ENCODE measurements at regions not wholly inside any gene's neighbourhood (a gene's known extent, or its start where the extent isn't known, plus 50 kb on each side); places are given as distances from the start of the nearest gene placed in this dataset.

DNA sequence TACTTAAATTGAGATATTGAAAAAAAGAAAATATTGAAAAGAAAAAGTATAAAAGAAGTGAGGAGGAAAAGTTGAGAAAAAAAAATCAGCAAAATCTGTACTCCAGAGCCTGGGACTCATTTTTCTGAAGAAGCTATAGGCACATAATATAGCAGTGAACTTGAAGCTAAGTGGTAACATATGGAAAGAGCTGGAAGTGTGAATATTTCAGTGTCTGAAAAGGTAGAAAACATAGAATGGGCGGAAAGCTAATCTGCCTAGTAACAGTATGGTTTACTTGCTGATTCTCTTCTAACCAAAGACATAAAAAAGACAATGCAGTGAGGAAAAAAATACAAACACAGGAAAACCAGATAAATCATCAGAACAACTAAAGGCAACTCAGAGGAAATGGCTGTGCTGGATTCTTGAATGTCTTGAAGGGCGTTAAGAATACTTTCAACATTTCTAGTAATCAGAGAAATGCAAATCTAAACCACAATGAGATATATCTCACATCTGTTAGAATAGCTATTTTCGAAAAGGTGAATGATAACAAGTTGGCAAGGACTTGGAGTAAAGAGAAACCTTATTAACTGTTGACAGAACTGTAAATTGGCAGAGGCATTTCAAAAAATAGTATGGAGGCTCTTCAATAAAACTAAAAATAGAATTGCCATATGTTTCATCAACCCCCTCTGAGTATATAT, 784.6 kb downstream of the LRFN5 start:
- H3K56ac ChIP-seq (ENCODE audit: extremely low read depth, insufficient read depth, low read length): no peak overlapping the region
- BruUV-seq (replicated peaks): no TSS peak

More for the DNA sequence above, 784.6 kb downstream of the LRFN5 start:
- Histone ChIP-seq H3K4ac (ENCODE audit: low read depth, low read length) (no peak overlapping the region), H3K4me1 (ENCODE audit: control insufficient read depth, insufficient read depth, low read length) (no peaks in the 10 kb centered on the region), H2BK15ac (ENCODE audit: low read depth, low read length) (no peak overlapping the region), H3K4me2 (ENCODE audit: low read depth, low read length) (no peak overlapping the region), H3K14ac (replicated peaks; ENCODE audit: low read depth, low read length) (no peak overlapping the region), H3K18ac (ENCODE audit: low read depth, low read length) (no peak overlapping the region), H3K27ac (ENCODE audit: insufficient read depth, low read length) (no peak overlapping the region), H4K91ac (ENCODE audit: insufficient read depth, low read depth, low read length) (no peak overlapping the region), H3K23ac (ENCODE audit: low read depth, low read length) (no peak overlapping the region), H3K9ac (ENCODE audit: low read depth, low read length) (no peak overlapping the region), H4K8ac (ENCODE audit: low read depth in 2 of 2, low read length in 2 of 2) (no peak overlapping the region), H3K36me3 (ENCODE audit: control insufficient read depth, insufficient read depth, low read length) (no peaks in the 10 kb centered on the region), H2BK5ac (ENCODE audit: low read depth, low read length, poor library complexity, severe bottlenecking) (no peak overlapping the region), H3K79me1 (ENCODE audit: low read depth in 1 of 2, low read length in 2 of 2) (no peaks in the 10 kb centered on the region), H4K20me1 (ENCODE audit: insufficient read depth, low read length) (no peaks in the 10 kb centered on the region), H3K4me3 (ENCODE audit: insufficient read depth, low read depth, low read length) (no peak overlapping the region), H2AK9ac (replicated peaks; ENCODE audit: low read depth, low read length, poor library complexity) (no peak overlapping the region), H3K9me1 (ENCODE audit: insufficient read depth, low read length) (no peaks in the 10 kb centered on the region), H4K5ac (ENCODE audit: low read depth, low read length) (no peak overlapping the region), H2BK120ac (ENCODE audit: low read depth, low read length) (no peak overlapping the region), H2AFZ (replicated peaks; ENCODE audit: low read length, poor library complexity) (no peak overlapping the region), H3K9me3 (ENCODE audit: control insufficient read depth, insufficient read depth, low read length) (no peaks in the 10 kb centered on the region), H2BK20ac (ENCODE audit: low read depth, low read length) (no peak overlapping the region), H3K27me3 (ENCODE audit: control insufficient read depth, insufficient read depth, low read length) (no peaks in the 10 kb centered on the region), H2AK5ac (ENCODE audit: low read depth, low read length) (no peak overlapping the region)
- no peak for TF ChIP-seq CEBPB (IDR thresholded peaks at IDR 0.05; ENCODE audit: low read depth, low read length)
- no peak for TF ChIP-seq POLR2A (IDR thresholded peaks at IDR 0.05; ENCODE audit: low read depth, low read length)
- TF ChIP-seq RCOR1 (IDR thresholded peaks at IDR 0.05; ENCODE audit: insufficient replicate concordance, low read length): no peak
- TF ChIP-seq BHLHE40 (IDR thresholded peaks at IDR 0.05; ENCODE audit: low read depth, low read length): no peak
- TF ChIP-seq SMC3 (IDR thresholded peaks at IDR 0.05; ENCODE audit: low read depth, low read length): no peak
- no peak for TF ChIP-seq RAD21 (IDR thresholded peaks at IDR 0.05; ENCODE audit: low read length)
- no peak for TF ChIP-seq MAFK (IDR thresholded peaks at IDR 0.05; ENCODE audit: low read depth, low read length)
- no peak for TF ChIP-seq NFE2L2 (IDR thresholded peaks at IDR 0.05; ENCODE audit: low read depth, low read length)
- TF ChIP-seq FOS (IDR thresholded peaks at IDR 0.05; ENCODE audit: low read depth, low read length): no peak
- TF ChIP-seq RFX5 (IDR thresholded peaks at IDR 0.05; ENCODE audit: low read depth, low read length): no peak
- WGBS, 2 experiments (ENCODE audit: extremely low coverage in 2 of 2, insufficient read length in 1 of 2): no CpG with 5 or more reads among the region's 3 CpGs
- no peak for DNase-seq
- ChIA-PET POLR2A (ENCODE audit: unreplicated experiment) (no interaction called here), CTCF (interaction anchor here (1.2 kb wide), 1 partner anchor 9 kb away, joined by 3 read pairs; no protein-coding TSS in a partner anchor)
- intact Hi-C loops (cut with micrococcal nuclease): no loop called here
- dilution Hi-C loops (cut with HindIII; ENCODE audit: low sequenced_read_pairs, unreplicated experiment): no loop called here
- no peak for ATAC-seq (ENCODE audit: low read depth)
- in situ Hi-C loops (cut with MboI; ENCODE audit: low sequenced_read_pairs): no loop called here
